ENCODE measurements at regions not wholly inside any gene's neighbourhood (a gene's known extent, or its start where the extent isn't known, plus 50 kb on each side); places are given as distances from the start of the nearest gene placed in this dataset.

GRCh38 chr3:182696916-182697315, 96.4 kb upstream of the ATP11B start:
- Histone ChIP-seq H3K27me3 (replicated peaks; ENCODE audit: insufficient read depth, low read depth, low read length, poor library complexity) (peaks cover 68% of the 10 kb centered on the region), H3K27ac (ENCODE audit: low read depth, low read length, poor library complexity, severe bottlenecking) (no peak overlapping the region), H3K4me3 (ENCODE audit: low read depth, low read length, poor library complexity, severe bottlenecking) (no peak overlapping the region), H3K4me1 (ENCODE audit: insufficient read depth, low read length, poor library complexity, severe bottlenecking) (peaks cover 13% of the 10 kb centered on the region), H3K9me3 (ENCODE audit: low read depth, low read length, poor library complexity, severe bottlenecking) (no peaks in the 10 kb centered on the region), H3K36me3 (ENCODE audit: insufficient read depth, low read length, poor library complexity, severe bottlenecking) (no peaks in the 10 kb centered on the region)
- no TSS peak for BruUV-seq (replicated peaks)
- ChIA-PET CTCF (no interaction called here), POLR2A (ENCODE audit: low non-redundant PET) (no interaction called here)
- DNase-seq (ENCODE audit: low spot score) = no peak
- TF ChIP-seq CTCF (conservative IDR thresholded peaks at IDR 0.05; ENCODE audit: low read depth, low read length) = no peak
- TF ChIP-seq EZH2 (IDR thresholded peaks at IDR 0.05; ENCODE audit: borderline replicate concordance, low read depth, low read length, poor library complexity, severe bottlenecking) = no peak
- intact Hi-C loops (cut with micrococcal nuclease; ENCODE audit: unreplicated experiment) = no loop called here

- Histone ChIP-seq H3K27me3 (replicated peaks; ENCODE audit: insufficient read depth, low read depth, low read length, poor library complexity) (peaks cover 66% of the 10 kb centered on the region), H3K4me3 (ENCODE audit: low read depth, low read length, poor library complexity, severe bottlenecking) (no peak overlapping the region), H3K4me1 (ENCODE audit: insufficient read depth, low read length, poor library complexity, severe bottlenecking) (peaks cover 13% of the 10 kb centered on the region), H3K27ac (ENCODE audit: low read depth, low read length, poor library complexity, severe bottlenecking) (no peak overlapping the region), H3K9me3 (ENCODE audit: low read depth, low read length, poor library complexity, severe bottlenecking) (no peaks in the 10 kb centered on the region), H3K36me3 (ENCODE audit: insufficient read depth, low read length, poor library complexity, severe bottlenecking) (no peaks in the 10 kb centered on the region)
- DNase-seq (ENCODE audit: low spot score) = peak; percentile 86
- BruUV-seq (replicated peaks) = no TSS peak
- POLR2A ChIA-PET (ENCODE audit: low non-redundant PET) = no interaction called here
- CTCF ChIA-PET = no interaction called here
- no peak for TF ChIP-seq CTCF (conservative IDR thresholded peaks at IDR 0.05; ENCODE audit: low read depth, low read length)
- no peak for TF ChIP-seq EZH2 (IDR thresholded peaks at IDR 0.05; ENCODE audit: borderline replicate concordance, low read depth, low read length, poor library complexity, severe bottlenecking)
- intact Hi-C loops (cut with micrococcal nuclease; ENCODE audit: unreplicated experiment) = no loop called here
Observed at GRCh38 chr3:182697345-182697919, 95.9 kb upstream of the ATP11B start.

GRCh38 chr3:182698078-182698477, 95.2 kb upstream of the ATP11B start:
- POLR2A ChIA-PET (ENCODE audit: low non-redundant PET) = interaction anchor here (0.7 kb wide), 1 partner anchor 11 kb away, joined by 11 read pairs; no protein-coding TSS in a partner anchor

More at GRCh38 chr3:182698078-182698477, 95.2 kb upstream of the ATP11B start:
- Histone ChIP-seq H3K36me3 (ENCODE audit: insufficient read depth, low read length, poor library complexity, severe bottlenecking) (no peaks in the 10 kb centered on the region), H3K27me3 (replicated peaks; ENCODE audit: insufficient read depth, low read depth, low read length, poor library complexity) (peaks cover 59% of the 10 kb centered on the region), H3K27ac (ENCODE audit: low read depth, low read length, poor library complexity, severe bottlenecking) (no peak overlapping the region), H3K4me1 (ENCODE audit: insufficient read depth, low read length, poor library complexity, severe bottlenecking) (peaks cover 13% of the 10 kb centered on the region), H3K4me3 (ENCODE audit: low read depth, low read length, poor library complexity, severe bottlenecking) (no peak overlapping the region), H3K9me3 (ENCODE audit: low read depth, low read length, poor library complexity, severe bottlenecking) (no peaks in the 10 kb centered on the region)
- intact Hi-C loops (cut with micrococcal nuclease; ENCODE audit: unreplicated experiment) = no loop called here
- no TSS peak for BruUV-seq (replicated peaks)
- CTCF ChIA-PET = no interaction called here
- DNase-seq (ENCODE audit: low spot score) = no peak
- no peak for TF ChIP-seq CTCF (conservative IDR thresholded peaks at IDR 0.05; ENCODE audit: low read depth, low read length)
- no peak for TF ChIP-seq EZH2 (IDR thresholded peaks at IDR 0.05; ENCODE audit: borderline replicate concordance, low read depth, low read length, poor library complexity, severe bottlenecking)
